SKM-1 (cell line): ENCODE measurements at regions not wholly inside any gene's neighbourhood (a gene's known extent, or its start where the extent isn't known, plus 50 kb on each side); places are given as distances from the start of the nearest gene placed in this dataset.
"Not testable (repeated sequence)": the region's sequence is repeated elsewhere in the genome, so short reads cannot be mapped to it uniquely, and the experiment has no call there.

ENCODE experiments used
- DNase-seq: peaks from one replicate; lab custom pipeline; 2025; ENCODE audit not compliant: unreplicated experiment; lab: John Stamatoyannopoulos, UW

DNA sequence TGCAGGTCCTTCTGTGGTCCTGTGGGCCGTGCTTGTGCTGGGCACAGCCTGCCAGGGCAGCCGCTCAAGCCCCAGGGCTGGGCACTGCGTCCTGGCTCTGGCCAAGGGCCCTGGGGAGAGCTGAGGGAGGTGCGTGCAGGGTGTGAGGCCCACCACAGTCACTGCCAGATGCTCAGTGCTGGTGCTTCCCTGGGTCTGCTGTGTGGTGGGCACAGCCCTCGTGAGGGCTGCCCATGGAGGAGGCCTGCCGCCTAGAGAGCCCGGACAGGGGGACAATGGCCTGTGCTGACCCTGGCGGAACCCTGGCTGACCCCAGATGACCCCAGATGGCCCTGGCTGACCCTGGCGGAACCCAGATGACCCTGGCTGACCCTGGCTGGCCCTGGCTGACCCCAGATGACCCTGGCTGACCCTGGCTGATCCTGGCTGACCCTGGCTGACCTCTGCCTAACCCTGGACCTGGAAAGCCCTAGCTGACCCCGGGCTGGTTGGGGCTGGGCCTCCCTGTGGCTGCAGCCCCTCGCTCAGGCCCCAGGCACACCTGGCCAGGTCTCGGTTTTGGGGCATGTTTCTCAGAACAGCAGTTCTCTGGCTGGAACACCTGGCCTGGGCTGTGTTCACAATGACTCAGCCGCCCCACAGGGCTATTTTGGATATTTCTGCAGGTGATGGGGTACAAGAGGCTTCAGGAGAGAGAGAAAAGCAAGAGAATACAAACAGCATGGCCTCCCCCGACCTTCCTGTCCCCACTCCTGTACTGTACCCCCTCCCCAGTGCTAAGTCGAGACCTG is 55.4 kb downstream of the TMEM121 start:
- DNase-seq = no peak

DNA sequence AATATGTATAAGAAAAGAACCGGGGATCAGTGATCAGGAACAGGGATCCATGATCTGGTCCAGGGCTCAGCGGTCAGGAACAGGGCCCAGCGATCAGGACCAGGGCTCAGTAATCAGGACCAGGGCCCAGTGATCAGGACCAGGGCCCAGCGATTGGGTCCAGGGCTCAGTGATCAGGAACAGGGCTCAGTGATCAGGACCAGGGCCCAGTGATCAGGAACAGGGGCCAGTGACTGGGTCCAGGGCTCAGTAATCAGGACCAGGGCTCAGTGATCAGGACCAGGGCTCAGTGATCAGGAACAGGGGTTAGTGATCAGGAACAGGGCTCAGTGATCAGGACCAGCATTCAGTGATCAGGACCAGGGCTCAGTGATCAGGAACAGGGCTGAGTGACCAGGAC is 56.3 kb downstream of the TMEM121 start:
- no peak for DNase-seq

- not testable (repeated sequence) for DNase-seq
Observed at GRCh38 chr14:105583914-105584313, 57.5 kb downstream of the TMEM121 start.

GRCh38 chr14:105585290-105585689 is 58.9 kb downstream of the TMEM121 start:
- not testable (repeated sequence) for DNase-seq

DNA sequence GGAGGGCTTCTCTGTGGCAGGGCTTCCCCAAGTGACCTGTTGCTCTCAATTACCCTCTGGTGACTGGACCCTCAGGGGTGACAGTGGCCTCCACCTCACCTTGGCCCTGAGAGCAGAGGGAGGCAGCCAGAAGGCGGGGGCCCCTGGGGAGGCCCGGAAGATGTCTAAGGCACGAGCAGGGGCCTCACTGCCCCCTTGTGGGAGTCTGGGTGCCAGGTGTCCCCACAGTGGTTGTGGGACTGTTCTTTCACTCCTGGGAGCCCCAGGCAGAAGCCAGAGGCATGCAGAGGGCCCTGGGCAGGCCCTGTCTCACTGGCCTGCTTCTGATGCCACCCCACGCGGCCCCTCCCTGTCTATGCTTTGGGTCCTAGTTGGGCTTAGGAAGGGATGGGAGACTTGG is 59.3 kb downstream of the TMEM121 start:
- DNase-seq = not testable (repeated sequence)

DNA sequence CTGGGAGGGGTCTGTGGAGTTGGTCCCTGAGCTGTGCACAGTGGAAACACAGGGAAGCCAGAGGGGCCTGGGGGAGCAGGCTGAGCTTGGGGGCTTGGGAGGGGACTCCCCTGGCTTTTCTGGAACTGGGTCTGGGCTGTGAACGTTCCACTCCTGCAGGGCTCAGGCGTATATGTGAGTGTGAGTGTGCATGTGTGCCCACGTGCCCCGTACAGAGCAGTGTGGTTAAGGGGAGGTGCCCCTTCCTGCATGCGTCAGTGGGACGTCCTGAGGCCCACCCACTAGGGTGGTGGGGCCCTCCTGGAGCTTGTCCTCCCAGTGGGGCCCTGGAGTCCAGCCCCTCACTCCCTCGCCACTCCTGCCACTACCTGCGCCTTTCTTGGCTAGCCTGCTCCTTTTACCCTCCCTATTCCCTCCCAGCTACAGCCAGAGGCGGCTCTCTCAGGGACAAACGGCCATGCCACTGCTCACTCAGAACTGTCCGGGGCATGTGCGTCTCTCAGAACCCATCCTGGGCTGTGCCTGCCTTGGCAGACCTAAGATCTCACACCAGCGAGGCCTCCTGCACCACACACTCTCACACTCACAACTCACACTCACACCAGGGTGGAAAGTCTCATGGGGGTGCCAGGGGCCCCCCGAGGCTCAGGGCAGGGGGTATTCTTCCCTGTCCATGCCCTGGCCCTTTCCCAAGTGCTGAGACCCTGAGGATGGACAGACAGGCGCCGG is 59.9 kb downstream of the TMEM121 start:
- not testable (repeated sequence) for DNase-seq

DNA sequence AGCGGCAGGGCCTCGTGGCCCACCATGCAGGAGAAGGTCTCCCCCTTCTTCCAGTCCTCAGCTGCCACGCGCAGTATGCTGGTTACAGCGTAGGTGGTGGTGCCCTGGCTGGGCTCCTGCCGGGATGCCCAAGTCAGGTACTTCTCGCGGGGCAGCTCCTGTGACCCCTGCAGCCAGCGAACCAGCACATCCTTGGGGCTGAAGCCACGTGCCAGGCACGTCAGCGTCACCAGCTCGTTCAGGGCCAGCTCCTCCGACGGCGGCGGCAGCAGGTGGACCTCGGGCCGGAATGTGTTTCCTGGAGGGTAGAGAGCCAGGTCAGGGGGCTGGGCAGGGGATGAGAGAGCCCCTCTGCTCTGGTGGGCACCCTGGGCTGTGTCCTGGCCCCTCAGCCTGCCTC is 60.7 kb downstream of the TMEM121 start:
- DNase-seq = not testable (repeated sequence)

DNA sequence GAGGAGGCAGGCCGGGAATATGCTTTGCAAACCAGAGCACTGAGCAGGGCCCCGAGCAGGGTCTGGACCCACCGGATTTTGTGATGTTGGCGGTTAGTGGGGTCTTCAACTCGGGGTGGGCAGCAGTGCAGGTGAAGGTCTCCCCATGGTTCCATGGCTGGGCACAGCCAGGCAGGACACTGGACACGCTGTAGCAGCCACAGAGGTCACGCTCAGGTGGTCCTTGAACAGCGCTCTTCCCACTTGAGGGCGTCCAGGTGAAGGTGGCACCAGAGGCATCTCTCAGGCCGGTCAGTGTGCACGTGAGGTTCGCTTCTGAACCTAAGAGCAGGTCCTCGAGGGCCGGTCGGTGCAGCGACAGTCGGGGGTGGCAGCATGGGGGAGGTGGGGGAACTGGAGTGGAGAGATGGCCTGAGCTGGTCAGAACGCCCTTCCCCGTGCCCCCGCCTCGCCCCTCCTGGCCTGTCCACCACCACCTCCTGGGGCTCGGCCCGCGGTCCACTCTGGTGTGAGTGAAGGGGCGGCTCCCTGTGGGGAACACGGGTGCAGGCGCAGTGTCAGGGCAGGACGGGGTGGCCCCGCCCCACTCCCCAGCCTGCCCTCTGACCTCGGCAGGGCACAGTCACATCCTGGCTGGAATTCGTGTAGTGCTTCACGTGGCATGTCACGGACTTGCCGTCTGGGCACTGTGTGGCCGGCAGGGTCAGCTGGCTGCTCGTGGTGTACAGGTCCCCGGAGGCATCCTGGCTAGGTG is 61.3 kb downstream of the TMEM121 start:
- DNase-seq = not testable (repeated sequence)

DNA sequence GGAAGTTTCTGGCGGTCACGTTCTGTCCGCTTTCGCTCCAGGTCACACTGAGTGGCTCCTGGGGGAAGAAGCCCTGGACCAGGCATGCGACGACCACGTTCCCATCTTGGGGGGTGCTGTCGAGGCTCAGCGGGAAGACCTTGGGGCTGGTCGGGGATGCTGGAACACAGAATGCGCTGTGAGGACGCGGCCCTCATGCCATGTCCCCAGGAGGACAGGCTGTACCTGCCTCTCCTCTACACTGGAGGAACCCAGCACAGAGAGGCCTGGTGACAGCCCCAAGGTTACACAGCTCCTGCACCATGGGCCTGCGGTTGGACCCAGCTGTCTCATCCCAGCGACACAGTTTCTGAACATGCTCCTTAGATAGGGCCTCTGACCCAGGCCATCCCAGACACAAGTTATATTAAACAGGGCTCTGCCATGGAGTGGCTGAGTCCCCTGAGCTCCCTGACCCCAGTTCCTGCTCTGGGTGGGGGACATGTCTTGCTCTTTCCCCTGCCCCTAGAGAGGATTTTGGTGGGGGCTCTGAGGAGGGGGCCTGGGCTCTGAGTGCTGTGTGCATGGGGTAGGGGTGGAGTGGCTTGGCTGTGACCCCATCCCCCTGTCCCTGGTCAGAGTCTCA is 62.0 kb downstream of the TMEM121 start:
- DNase-seq = no peak

DNA sequence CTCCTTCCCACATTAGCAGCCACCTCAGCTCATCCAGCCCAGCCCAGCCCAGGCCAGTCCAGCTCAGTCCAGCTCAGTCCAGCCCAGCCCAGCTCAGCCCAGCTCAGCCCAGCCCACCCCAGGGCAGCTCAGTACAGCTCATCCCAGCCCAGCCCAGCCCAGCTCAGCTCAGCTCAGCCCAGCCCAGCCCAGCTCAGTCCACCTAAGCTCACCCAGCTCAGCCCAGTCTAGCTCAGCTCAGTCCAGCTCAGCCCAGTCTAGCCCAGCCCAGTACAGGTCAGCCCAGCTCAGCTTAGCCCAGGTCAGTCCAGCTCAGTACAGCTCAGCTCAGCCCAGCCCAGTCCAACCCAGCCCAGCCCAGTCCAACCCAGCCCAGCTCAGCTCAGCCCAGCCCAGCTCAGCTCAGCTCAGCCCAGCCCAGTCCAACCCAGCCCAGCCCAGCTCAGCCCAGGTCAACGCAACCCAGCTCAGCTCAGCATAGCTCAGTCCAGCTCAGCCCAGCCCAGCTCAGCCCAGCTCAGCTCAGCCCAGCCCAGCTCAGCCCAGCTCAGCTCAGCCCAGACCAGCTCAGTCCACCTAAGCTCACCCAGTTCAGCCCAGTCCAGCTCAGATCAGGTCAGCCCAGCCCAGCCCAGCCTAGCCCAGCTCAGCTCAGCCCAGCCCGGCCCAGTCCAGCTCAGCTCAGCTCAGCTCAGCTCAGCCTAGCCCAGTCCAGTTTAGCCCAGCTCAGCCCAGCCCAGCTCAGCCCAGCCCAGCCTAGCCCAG is 63.0 kb downstream of the TMEM121 start:
- no peak for DNase-seq

GRCh38 chr14:105589926-105590185 is 63.5 kb downstream of the TMEM121 start:
- DNase-seq = not testable (repeated sequence)

GRCh38 chr14:105591052-105591451 is 64.7 kb downstream of the TMEM121 start:
- no peak for DNase-seq

- not testable (repeated sequence) for DNase-seq
Observed at GRCh38 chr14:105591792-105592341, 65.5 kb downstream of the TMEM121 start.

DNA sequence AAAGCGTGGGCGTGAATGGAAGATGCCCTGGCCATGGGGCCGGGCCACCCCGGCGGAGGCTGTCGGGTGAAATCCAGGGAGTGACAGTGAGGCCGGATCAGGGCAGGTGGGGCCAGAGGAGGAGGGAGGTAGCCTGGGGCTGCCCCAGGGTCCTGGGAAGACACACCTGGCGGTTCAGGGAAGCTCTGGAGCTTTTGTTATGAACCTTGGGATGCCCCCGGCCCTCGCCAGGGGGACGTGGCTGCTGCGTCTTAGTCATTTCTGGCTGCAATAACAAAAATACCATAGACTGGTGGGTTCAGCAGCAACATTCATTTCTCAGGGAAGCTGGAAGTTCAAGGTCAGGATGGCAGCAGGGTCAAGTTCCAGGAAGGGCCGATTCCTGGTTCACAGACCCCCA is 66.3 kb downstream of the TMEM121 start:
- DNase-seq = not testable (repeated sequence)

- DNase-seq = not testable (repeated sequence)
Observed at GRCh38 chr14:105595346-105595745, 69.0 kb downstream of the TMEM121 start.

GRCh38 chr14:105596374-105596773 is 70.0 kb downstream of the TMEM121 start:
- DNase-seq = not testable (repeated sequence)

DNA sequence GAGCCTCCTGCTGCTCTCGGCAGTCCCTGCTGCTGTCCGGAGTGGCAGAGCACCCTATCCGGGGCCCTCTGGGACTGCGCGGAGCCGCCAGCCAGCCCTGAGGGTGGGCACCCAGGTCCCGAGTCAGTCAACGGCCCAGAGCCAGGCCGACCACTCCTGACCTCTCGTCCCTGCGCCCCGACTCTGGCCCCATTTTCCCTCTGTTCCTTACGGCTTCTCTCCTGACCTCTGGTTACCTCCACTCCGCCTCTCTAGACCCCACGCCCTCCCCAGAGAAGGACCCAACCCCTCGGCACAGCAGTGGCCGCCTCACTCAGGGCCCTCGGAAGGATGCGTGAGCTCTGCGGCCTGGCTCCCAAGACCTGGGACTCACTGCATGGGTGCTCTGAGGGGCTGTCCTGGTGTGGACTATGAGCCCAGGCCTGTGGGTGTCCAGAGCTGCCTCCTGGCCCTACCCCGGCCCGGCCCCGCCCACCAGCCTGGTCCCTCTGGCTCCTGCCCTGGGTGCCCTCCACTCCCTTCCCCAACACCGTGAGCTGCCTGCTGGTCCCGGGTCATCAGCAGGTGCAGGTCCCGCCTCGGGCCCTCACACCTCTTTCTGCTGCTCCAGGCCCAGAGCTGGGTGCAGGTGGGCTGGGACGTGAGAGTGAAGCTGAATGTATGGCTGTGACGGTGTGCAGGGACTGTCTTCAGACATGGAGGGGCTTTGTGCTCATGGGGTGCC is 71.8 kb downstream of the TMEM121 start:
- DNase-seq = not testable (repeated sequence)

GRCh38 chr14:105598925-105599586 is 72.7 kb downstream of the TMEM121 start:
- DNase-seq = not testable (repeated sequence)
